SK-N-SH (cell line): ENCODE measurements at regions not wholly inside any gene's neighbourhood (a gene's known extent, or its start where the extent isn't known, plus 50 kb on each side); places are given as distances from the start of the nearest gene placed in this dataset.

Experiments
- EP300 ChIP-seq, 2 experiments: IDR thresholded peaks; 2 replicates each; pipeline versions ENCODE4 v1.4.0 to v1.6.1; 2012; ENCODE audit warnings: borderline replicate concordance in 1 of 2, low read depth in 1 of 2, low read length in 1 of 2
- MXI1 ChIP-seq: IDR thresholded peaks from 2 replicates; pipeline ENCODE4 v1.6.1; 2012; ENCODE audit warnings: mild to moderate bottlenecking, low read depth, low read length, improper control_type of control experiment
- TF ChIP-seq, protein P1 (sequence below): fragments of 200-600 bp; sonication (generic); IDR thresholded peaks from 2 replicates; pipeline ENCODE4 v1.6.1; 2017; ENCODE audit warnings: antibody characterized with exemption, mild to moderate bottlenecking, moderate library complexity

DNA sequence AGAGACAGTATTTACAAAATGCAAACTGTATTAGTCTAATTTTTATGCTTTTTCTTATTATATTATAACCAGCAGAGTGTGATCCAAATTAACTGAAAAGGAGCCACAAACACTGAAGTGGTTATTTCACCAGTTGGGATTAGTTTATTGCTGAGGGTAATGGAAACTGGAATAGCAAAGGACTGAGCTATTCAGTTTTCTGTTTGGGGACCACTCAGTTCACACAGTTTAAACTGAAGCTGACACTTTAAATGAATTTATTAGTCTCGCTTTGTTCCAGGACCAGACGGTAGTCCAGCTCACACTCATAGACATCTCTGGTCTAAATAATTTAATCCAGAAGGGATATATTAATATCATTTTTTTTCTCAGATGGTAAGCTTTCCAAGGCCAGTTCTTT lies 410.7 kb downstream of the LTN1 start:
- TF ChIP-seq, protein P1, sequence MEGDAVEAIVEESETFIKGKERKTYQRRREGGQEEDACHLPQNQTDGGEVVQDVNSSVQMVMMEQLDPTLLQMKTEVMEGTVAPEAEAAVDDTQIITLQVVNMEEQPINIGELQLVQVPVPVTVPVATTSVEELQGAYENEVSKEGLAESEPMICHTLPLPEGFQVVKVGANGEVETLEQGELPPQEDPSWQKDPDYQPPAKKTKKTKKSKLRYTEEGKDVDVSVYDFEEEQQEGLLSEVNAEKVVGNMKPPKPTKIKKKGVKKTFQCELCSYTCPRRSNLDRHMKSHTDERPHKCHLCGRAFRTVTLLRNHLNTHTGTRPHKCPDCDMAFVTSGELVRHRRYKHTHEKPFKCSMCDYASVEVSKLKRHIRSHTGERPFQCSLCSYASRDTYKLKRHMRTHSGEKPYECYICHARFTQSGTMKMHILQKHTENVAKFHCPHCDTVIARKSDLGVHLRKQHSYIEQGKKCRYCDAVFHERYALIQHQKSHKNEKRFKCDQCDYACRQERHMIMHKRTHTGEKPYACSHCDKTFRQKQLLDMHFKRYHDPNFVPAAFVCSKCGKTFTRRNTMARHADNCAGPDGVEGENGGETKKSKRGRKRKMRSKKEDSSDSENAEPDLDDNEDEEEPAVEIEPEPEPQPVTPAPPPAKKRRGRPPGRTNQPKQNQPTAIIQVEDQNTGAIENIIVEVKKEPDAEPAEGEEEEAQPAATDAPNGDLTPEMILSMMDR, result no peak
- TF ChIP-seq EP300 (IDR thresholded peaks at IDR 0.05; ENCODE audit: borderline replicate concordance in 1 of 2, low read depth in 1 of 2, low read length in 1 of 2) (no peak), MXI1 (no peak)
